Mesendoderm (in vitro differentiated cells): ENCODE measurements at regions not wholly inside any gene's neighbourhood (a gene's known extent, or its start where the extent isn't known, plus 50 kb on each side); places are given as distances from the start of the nearest gene placed in this dataset.
A peak's percentile ranks its signal among the peaks of the same experiment; 100 is the strongest.

ENCODE experiments used
- DNase-seq: peaks from one replicate; pipeline ENCODE4 v3.0.0; 2013
- H2AK5ac ChIP-seq: 2 replicates; pipeline ENCODE4 v1.6.1; 2013; ENCODE audit warnings: low read length, inconsistent platforms
- H2BK120ac ChIP-seq: 2 replicates; pipeline ENCODE4 v1.6.1; 2013; ENCODE audit warnings: low read depth, mild to moderate bottlenecking, low read length, moderate library complexity, mixed read lengths
- H2BK15ac ChIP-seq: replicated peaks from 2 replicates; pipeline ENCODE4 v1.6.1; 2013; ENCODE audit warnings: low read depth, mild to moderate bottlenecking, moderate library complexity
- H2BK5ac ChIP-seq: 2 replicates; pipeline ENCODE4 v1.6.1; 2013; ENCODE audit warnings: low read length, inconsistent platforms
- H3K18ac ChIP-seq: 2 replicates; pipeline ENCODE4 v1.6.1; 2013; ENCODE audit warnings: mild to moderate bottlenecking, low read length, mixed read lengths
- H3K23ac ChIP-seq: one replicate; pipeline ENCODE4 v1.6.1; 2013; ENCODE audit warnings: low read length
- H3K27ac ChIP-seq: 2 replicates; pipeline ENCODE4 v1.5.1; 2013; ENCODE audit warnings: low read depth, mild to moderate bottlenecking, inconsistent platforms, low read length, moderate library complexity
- H3K27me3 ChIP-seq: 2 replicates; pipeline ENCODE4 v1.6.1; 2013; ENCODE audit warnings: low read length, control low read depth, mild to moderate bottlenecking, inconsistent platforms; ENCODE audit not compliant: insufficient read depth, poor library complexity
- H3K36me3 ChIP-seq: 2 replicates; pipeline ENCODE4 v1.6.1; 2013; ENCODE audit warnings: low read length, inconsistent platforms; ENCODE audit not compliant: control insufficient read depth, insufficient read depth
- H3K4ac ChIP-seq: one replicate; pipeline ENCODE4 v1.6.1; 2013; ENCODE audit warnings: low read depth, mild to moderate bottlenecking, low read length, moderate library complexity
- H3K4me1 ChIP-seq: 2 replicates; pipeline ENCODE4 v1.6.1; 2013; ENCODE audit warnings: low read depth, low read length, inconsistent platforms; ENCODE audit not compliant: control insufficient read depth
- H3K4me2 ChIP-seq: 2 replicates; pipeline ENCODE4 v1.6.1; 2013; ENCODE audit warnings: low read length
- H3K4me3 ChIP-seq: 2 replicates; pipeline ENCODE4 v1.5.1; 2013; ENCODE audit warnings: mild to moderate bottlenecking, low read length
- H3K56ac ChIP-seq: one replicate; pipeline ENCODE4 v1.6.1; 2013; ENCODE audit warnings: low read length
- H3K79me1 ChIP-seq: 2 replicates; pipeline ENCODE4 v1.6.1; 2013; ENCODE audit warnings: low read length, inconsistent platforms
- H3K79me2 ChIP-seq: 2 replicates; pipeline ENCODE4 v1.6.1; 2013; ENCODE audit warnings: mild to moderate bottlenecking, low read length; ENCODE audit not compliant: control insufficient read depth, insufficient read depth
- H3K9ac ChIP-seq: 2 replicates; pipeline ENCODE4 v1.6.1; 2013; ENCODE audit warnings: low read length, inconsistent platforms
- H4K5ac ChIP-seq: one replicate; pipeline ENCODE4 v1.6.1; 2013; ENCODE audit warnings: low read length
- H4K8ac ChIP-seq: one replicate; pipeline ENCODE4 v1.6.1; 2013; ENCODE audit warnings: low read depth, mild to moderate bottlenecking, control low read depth, low read length, moderate library complexity
- WGBS: extraction: QIAGEN DNeasy Blood & Tissue Kit; methylation state at CpG from one replicate; pipeline ENCODE4 v1.1.7; 2013; ENCODE audit warnings: low lambda C conversion rate, missing lambda C conversion rate; ENCODE audit not compliant: insufficient coverage; ENCODE audit errors: extremely low coverage; 5-methylcytosine and 5-hydroxymethylcytosine counted together

DNA sequence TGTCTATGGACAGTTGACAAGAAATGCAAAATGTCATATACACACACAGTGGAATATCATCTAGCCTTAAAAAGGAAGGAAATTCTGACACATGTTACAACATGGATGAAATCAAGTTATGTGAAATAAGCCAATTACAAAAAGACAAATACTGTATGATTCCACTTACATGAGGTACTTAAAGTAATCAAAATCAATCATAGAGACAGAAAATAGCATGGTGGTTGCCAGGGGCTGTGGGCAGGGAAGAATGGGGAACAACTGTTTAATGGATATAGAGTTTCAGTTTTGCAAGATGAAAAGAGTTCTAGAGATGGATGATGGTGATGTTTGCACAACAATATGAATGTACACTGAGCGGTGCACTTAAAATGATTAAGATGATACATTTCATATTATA is 613.8 kb upstream of the ZNF385D start:
- no peak overlapping the region for H4K5ac ChIP-seq
- H3K79me1 ChIP-seq = no peaks in the 10 kb centered on the region
- no peak overlapping the region for H3K23ac ChIP-seq
- H2AK5ac ChIP-seq = no peak overlapping the region
- no peak overlapping the region for H3K9ac ChIP-seq
- DNase-seq = no peak
- H3K4me2 ChIP-seq = no peak overlapping the region
- H4K8ac ChIP-seq = no peak overlapping the region
- no peak overlapping the region for H3K4ac ChIP-seq
- no peak overlapping the region for H3K56ac ChIP-seq
- H3K79me2 ChIP-seq = no peaks in the 10 kb centered on the region
- H2BK15ac ChIP-seq = no peak overlapping the region
- no peak overlapping the region for H3K27ac ChIP-seq
- WGBS = no CpG with 5 or more reads among the region's 1 CpG
- no peak overlapping the region for H3K4me3 ChIP-seq
- H2BK5ac ChIP-seq = no peak overlapping the region
- H3K36me3 ChIP-seq = no peaks in the 10 kb centered on the region
- H2BK120ac ChIP-seq = no peak overlapping the region
- H3K18ac ChIP-seq = no peak overlapping the region
- H3K27me3 ChIP-seq = no peaks in the 10 kb centered on the region
- no peaks in the 10 kb centered on the region for H3K4me1 ChIP-seq

DNA sequence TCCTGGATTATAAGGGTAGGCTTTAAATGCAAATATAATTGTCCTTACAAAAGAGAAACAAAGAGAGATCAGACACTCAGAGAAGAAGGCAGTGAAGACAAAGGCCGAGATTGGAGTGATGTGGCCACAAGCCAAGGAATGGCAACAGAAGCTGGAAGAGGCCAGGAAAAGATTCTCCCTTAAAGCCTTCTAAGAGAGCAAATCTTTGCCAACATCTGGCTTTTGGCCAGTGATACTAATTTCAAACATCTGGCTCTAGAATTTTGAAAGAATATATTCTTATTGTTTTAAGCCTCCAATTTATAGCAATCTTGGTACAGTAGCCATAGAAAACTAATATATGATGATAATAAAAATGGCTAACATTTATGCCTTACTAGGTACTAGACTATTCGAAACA is 615.8 kb upstream of the ZNF385D start:
- Histone ChIP-seq H2BK120ac (no peak overlapping the region), H2AK5ac (no peak overlapping the region), H3K4me1 (no peaks in the 10 kb centered on the region), H3K79me1 (no peaks in the 10 kb centered on the region), H4K8ac (no peak overlapping the region), H3K9ac (no peak overlapping the region), H2BK15ac (no peak overlapping the region), H3K79me2 (no peaks in the 10 kb centered on the region), H3K18ac (no peak overlapping the region), H3K27ac (no peak overlapping the region), H3K4me3 (no peak overlapping the region), H3K27me3 (no peaks in the 10 kb centered on the region), H3K56ac (no peak overlapping the region), H2BK5ac (no peak overlapping the region), H3K36me3 (no peaks in the 10 kb centered on the region), H4K5ac (no peak overlapping the region), H3K23ac (no peak overlapping the region), H3K4me2 (no peak overlapping the region), H3K4ac (no peak overlapping the region)
- no CpG with 5 or more reads among the region's 2 CpGs for WGBS
- DNase-seq = no peak

DNA sequence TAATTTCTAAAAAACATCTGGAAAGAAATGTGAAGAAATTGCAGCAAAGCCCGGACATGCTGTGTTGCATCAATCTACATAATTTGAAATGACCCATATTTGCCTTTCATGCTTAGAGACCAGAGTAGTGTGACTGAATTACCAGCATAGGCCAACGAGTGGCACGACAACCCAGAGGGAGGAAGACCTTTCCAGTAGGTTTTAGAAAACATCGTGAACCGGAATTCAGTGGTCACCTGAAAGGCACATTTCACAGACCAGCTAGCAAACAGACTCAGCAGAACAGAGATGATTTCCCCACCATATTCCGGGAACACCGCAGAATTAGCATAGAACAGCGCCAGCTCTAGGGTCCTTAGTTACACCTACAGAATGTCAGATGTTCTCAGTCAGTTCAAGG is 620.0 kb upstream of the ZNF385D start:
- no peaks in the 10 kb centered on the region for H3K36me3 ChIP-seq
- H3K27ac ChIP-seq = no peak overlapping the region
- no peak overlapping the region for H2BK120ac ChIP-seq
- H2BK5ac ChIP-seq = no peak overlapping the region
- H3K4ac ChIP-seq = no peak overlapping the region
- no CpG with 5 or more reads among the region's 8 CpGs for WGBS
- no peak overlapping the region for H3K4me2 ChIP-seq
- H4K5ac ChIP-seq = no peak overlapping the region
- H3K79me1 ChIP-seq = no peaks in the 10 kb centered on the region
- no peaks in the 10 kb centered on the region for H3K79me2 ChIP-seq
- H3K18ac ChIP-seq = no peak overlapping the region
- H3K56ac ChIP-seq = no peak overlapping the region
- H3K27me3 ChIP-seq = peaks cover 3% of the 10 kb centered on the region
- DNase-seq = no peak
- H2AK5ac ChIP-seq = no peak overlapping the region
- H3K4me3 ChIP-seq = no peak overlapping the region
- no peak overlapping the region for H3K9ac ChIP-seq
- no peak overlapping the region for H2BK15ac ChIP-seq
- no peaks in the 10 kb centered on the region for H3K4me1 ChIP-seq
- H4K8ac ChIP-seq = no peak overlapping the region
- H3K23ac ChIP-seq = no peak overlapping the region

DNA sequence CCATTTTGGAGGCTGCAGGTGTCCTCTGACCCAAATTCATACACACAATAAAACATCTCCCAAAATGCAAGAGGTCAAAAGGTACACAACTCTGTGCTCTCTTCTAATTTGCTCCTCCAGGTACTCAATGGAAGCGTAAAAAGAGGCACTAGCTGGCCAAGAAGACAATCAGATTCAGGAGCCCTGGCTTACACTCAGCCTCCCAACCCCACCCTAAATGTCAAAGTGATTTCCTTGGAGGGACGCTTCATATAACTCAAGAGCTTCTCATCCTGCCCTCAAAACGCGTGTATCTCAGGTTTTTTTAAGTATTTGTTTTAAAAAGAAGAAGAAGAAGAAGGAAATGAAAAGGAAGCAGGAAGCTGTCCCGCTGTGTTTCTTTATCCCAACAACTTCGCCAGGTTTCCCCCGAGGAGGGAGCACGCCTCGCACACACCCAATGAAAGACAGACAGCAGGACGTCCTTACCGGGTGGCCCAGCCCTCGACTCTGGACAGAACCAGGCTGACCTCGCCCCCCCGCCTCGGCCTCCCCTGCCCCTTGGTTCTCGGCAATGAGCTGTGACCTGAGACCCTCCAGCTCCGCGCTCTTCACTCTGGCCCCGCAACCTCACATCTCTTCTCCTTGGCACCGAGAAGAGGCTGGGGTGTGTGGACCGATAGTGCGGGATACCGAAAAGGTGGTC is 620.7 kb upstream of the ZNF385D start:
- no peak overlapping the region for H2AK5ac ChIP-seq
- H3K56ac ChIP-seq = peak overlapping the region; percentile 69
- no peak overlapping the region for H2BK5ac ChIP-seq
- no peaks in the 10 kb centered on the region for H3K4me1 ChIP-seq
- no peak overlapping the region for H2BK120ac ChIP-seq
- no peak overlapping the region for H4K5ac ChIP-seq
- H3K23ac ChIP-seq = no peak overlapping the region
- no peak overlapping the region for H2BK15ac ChIP-seq
- no peak overlapping the region for H3K27ac ChIP-seq
- no peaks in the 10 kb centered on the region for H3K36me3 ChIP-seq
- H3K27me3 ChIP-seq = peaks cover 3% of the 10 kb centered on the region
- no peaks in the 10 kb centered on the region for H3K79me1 ChIP-seq
- H3K4me3 ChIP-seq = peak overlapping the region; percentile 25
- no peaks in the 10 kb centered on the region for H3K79me2 ChIP-seq
- peak overlapping the region; percentile 83 for H3K4me2 ChIP-seq
- no CpG with 5 or more reads among the region's 23 CpGs for WGBS
- peak overlapping the region; percentile 44 for H3K9ac ChIP-seq
- DNase-seq = peak; percentile 19
- H4K8ac ChIP-seq = no peak overlapping the region
- H3K18ac ChIP-seq = no peak overlapping the region
- no peak overlapping the region for H3K4ac ChIP-seq

DNA sequence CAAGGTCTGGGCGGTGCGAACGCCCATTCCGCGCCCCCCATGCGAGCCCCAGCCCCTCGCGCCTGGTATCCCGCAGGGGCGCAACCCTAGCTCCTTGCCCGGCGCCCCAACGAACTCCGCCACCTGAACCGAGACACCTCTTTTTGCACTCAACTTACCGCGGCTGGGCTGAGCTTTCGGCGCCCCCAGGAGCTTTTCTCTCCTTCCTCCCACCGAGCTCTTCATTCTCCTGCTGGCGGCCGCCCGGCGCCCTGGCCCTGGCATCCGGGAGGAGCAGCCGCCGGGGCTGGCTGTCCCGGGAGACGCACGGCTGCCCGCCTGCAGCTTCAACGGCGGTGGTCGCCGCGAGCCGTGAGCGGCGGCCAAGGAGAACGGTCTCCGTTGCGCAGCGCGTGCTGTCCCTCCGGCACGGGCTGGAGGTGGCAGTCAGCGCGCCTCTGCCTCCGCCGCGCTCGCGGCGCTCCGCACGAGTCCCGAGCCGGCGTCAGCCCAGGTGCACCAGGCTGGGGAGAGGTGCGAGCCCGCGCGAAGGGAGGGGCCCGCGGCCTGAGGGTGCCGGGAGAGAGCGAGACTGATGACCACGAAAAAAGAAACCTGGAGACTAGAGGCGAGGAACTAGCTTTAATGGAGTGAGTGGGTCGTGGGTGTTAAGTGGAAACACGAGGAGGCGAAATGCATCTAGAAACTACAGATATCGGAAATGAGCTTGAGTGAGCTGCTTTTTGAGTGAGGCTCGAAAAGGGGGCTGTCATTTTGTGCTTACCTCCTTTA is 621.5 kb upstream of the ZNF385D start:
- DNase-seq = peak; percentile 57
- H4K5ac ChIP-seq = no peak overlapping the region
- H3K4me1 ChIP-seq = no peaks in the 10 kb centered on the region
- H4K8ac ChIP-seq = no peak overlapping the region
- no peak overlapping the region for H2BK15ac ChIP-seq
- H3K27me3 ChIP-seq = peaks cover 3% of the 10 kb centered on the region
- no peak overlapping the region for H3K4ac ChIP-seq
- H3K79me1 ChIP-seq = no peaks in the 10 kb centered on the region
- H3K23ac ChIP-seq = no peak overlapping the region
- WGBS = no CpG with 5 or more reads among the region's 74 CpGs
- peak overlapping the region; percentile 25 for H3K4me3 ChIP-seq
- H2AK5ac ChIP-seq = no peak overlapping the region
- H3K18ac ChIP-seq = no peak overlapping the region
- no peaks in the 10 kb centered on the region for H3K36me3 ChIP-seq
- no peak overlapping the region for H2BK120ac ChIP-seq
- H2BK5ac ChIP-seq = no peak overlapping the region
- no peaks in the 10 kb centered on the region for H3K79me2 ChIP-seq
- no peak overlapping the region for H3K27ac ChIP-seq
- peak overlapping the region; percentile 44 for H3K9ac ChIP-seq
- peak overlapping the region; percentile 83 for H3K4me2 ChIP-seq
- H3K56ac ChIP-seq = peak overlapping the region; percentile 69
